Astrocyte (in vitro differentiated cells and primary cell): ENCODE measurements at regions not wholly inside any gene's neighbourhood (a gene's known extent, or its start where the extent isn't known, plus 50 kb on each side); places are given as distances from the start of the nearest gene placed in this dataset.

Experiments
- DNase-seq: peaks from one replicate; pipeline ENCODE4 v3.0.0-alpha.2; 2010; ENCODE audit warnings: low read depth
- FAIRE-seq: peaks from 2 replicates; lab custom pipeline; 2011; peaks lifted over from hg19 to GRCh38; lab: Jason Lieb, UNC
- H2AFZ ChIP-seq: 2 replicates; pipeline ENCODE4 v1.6.0; 2012; ENCODE audit warnings: low read depth, low read length, inconsistent platforms
- H3K27ac ChIP-seq: 2 replicates; pipeline ENCODE4 v1.5.1; 2011; ENCODE audit warnings: low read depth, low read length, inconsistent platforms
- H3K27me3 ChIP-seq: 2 replicates; pipeline ENCODE4 v1.6.0; 2011; ENCODE audit warnings: low read length, inconsistent platforms; ENCODE audit not compliant: insufficient read depth
- H3K36me3 ChIP-seq: 2 replicates; pipeline ENCODE4 v1.5.1; 2011; ENCODE audit warnings: low read length, inconsistent platforms; ENCODE audit not compliant: insufficient read depth
- H3K4me1 ChIP-seq: 2 replicates; pipeline ENCODE4 v1.5.1; 2011; ENCODE audit warnings: low read length, inconsistent platforms; ENCODE audit not compliant: insufficient read depth
- H3K4me2 ChIP-seq: 2 replicates; pipeline ENCODE4 v1.6.0; 2012; ENCODE audit warnings: low read length, inconsistent platforms
- H3K4me3 ChIP-seq: 2 replicates; pipeline ENCODE4 v1.5.1; 2011; ENCODE audit warnings: low read depth, mild to moderate bottlenecking, low read length, inconsistent platforms; ENCODE audit not compliant: insufficient read depth
- H3K79me2 ChIP-seq: 2 replicates; pipeline ENCODE4 v1.6.0; 2012; ENCODE audit warnings: mild to moderate bottlenecking, low read length, inconsistent platforms; ENCODE audit not compliant: insufficient read depth
- H3K9ac ChIP-seq: 2 replicates; pipeline ENCODE4 v1.6.0; 2012; ENCODE audit warnings: mild to moderate bottlenecking, low read length, inconsistent platforms
- H3K9me3 ChIP-seq: 2 replicates; pipeline ENCODE4 v1.5.1; 2012; ENCODE audit warnings: low read depth, mild to moderate bottlenecking, low read length, inconsistent platforms; ENCODE audit not compliant: insufficient read depth
- H4K20me1 ChIP-seq: 2 replicates; pipeline ENCODE4 v1.6.0; 2012; ENCODE audit warnings: low read length, inconsistent platforms; ENCODE audit not compliant: insufficient read depth
- H3K27ac Mint-ChIP-seq: one replicate; pipeline ENCODE4 v1.8.0; 2021; ENCODE audit warnings: mild to moderate bottlenecking, mixed read lengths; ENCODE audit not compliant: unreplicated experiment
- H3K27me3 Mint-ChIP-seq: one replicate; pipeline ENCODE4 v1.8.0; 2021; ENCODE audit warnings: low read depth, mixed read lengths; ENCODE audit not compliant: unreplicated experiment
- H3K36me3 Mint-ChIP-seq: one replicate; pipeline ENCODE4 v1.8.0; 2021; ENCODE audit warnings: low read depth, mixed read lengths; ENCODE audit not compliant: unreplicated experiment
- H3K4me1 Mint-ChIP-seq: one replicate; pipeline ENCODE4 v1.8.0; 2021; ENCODE audit warnings: low read depth, mixed read lengths; ENCODE audit not compliant: unreplicated experiment
- H3K4me3 Mint-ChIP-seq: one replicate; pipeline ENCODE4 v1.8.0; 2021; ENCODE audit warnings: mild to moderate bottlenecking, moderate library complexity, mixed read lengths; ENCODE audit not compliant: unreplicated experiment
- H3K9me3 Mint-ChIP-seq: one replicate; pipeline ENCODE4 v1.8.0; 2021; ENCODE audit warnings: mild to moderate bottlenecking, mixed read lengths; ENCODE audit not compliant: unreplicated experiment
- EZH2 ChIP-seq: IDR thresholded peaks from 2 replicates; pipeline ENCODE4 v1.6.1; 2012; ENCODE audit warnings: mild to moderate bottlenecking, low read length, inconsistent platforms; ENCODE audit not compliant: insufficient read depth
- TF ChIP-seq, protein P1 (sequence below): IDR thresholded peaks from 2 replicates; pipeline ENCODE4 v1.5.1; 2011; ENCODE audit warnings: low read depth, mild to moderate bottlenecking, inconsistent platforms, low read length, moderate library complexity; ENCODE audit not compliant: insufficient read depth

DNA sequence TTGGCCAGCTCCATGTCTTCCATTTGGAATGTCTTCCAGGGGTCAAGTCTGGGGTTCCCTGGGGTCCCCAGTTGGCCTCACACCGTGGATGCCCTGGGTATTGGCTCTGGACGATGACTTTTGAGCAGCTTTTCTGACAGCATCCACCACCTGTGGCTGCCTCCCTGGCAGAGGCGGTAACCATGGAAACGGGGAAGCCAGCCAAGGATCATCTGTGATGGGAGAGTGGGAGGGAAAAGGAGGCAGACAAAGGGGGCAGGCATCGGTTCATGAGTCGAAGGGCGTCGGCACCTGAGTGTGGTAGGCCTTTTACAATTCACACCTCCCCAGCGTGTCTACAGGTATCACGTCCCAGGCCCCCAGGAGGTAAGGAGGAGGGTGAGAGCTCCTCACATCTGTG is 152.2 kb downstream of the ASMT start:
- Mint-ChIP-seq H3K27me3 (no peaks in the 10 kb centered on the region), H3K36me3 (no peaks in the 10 kb centered on the region)

DNA sequence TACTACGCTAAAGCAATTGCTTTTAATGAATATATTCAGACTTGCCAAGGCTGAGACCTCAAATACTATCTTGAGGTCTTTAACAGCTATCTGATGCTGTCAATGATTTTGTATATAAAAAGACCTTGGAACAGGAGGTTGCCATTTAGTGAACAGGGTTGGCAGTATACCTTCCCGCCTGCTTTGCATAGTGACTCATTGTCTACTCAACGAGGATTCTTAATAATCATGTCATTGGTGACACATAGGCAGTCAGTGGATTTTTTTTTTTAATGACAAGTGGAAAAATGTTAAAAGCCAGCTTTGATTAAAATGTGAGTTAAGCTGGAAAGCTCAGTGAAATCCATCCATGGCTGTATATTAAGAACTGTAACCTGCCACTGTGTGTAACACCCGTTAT is 164.0 kb downstream of the ASMT start:
- Histone ChIP-seq H3K79me2 (no peaks in the 10 kb centered on the region), H4K20me1 (no peaks in the 10 kb centered on the region), H2AFZ (no peak overlapping the region), H3K4me2 (no peak overlapping the region), H3K36me3 (no peaks in the 10 kb centered on the region), H3K27me3 (no peaks in the 10 kb centered on the region), H3K9ac (no peak overlapping the region), H3K9me3 (no peaks in the 10 kb centered on the region), H3K4me3 (no peak overlapping the region), H3K27ac (no peak overlapping the region), H3K4me1 (no peaks in the 10 kb centered on the region)
- no peaks in the 10 kb centered on the region for H3K4me1 Mint-ChIP-seq
- peaks cover 5% of the 10 kb centered on the region for H3K27me3 Mint-ChIP-seq
- no peak overlapping the region for H3K4me3 Mint-ChIP-seq
- H3K36me3 Mint-ChIP-seq, result no peaks in the 10 kb centered on the region
- H3K27ac Mint-ChIP-seq, result no peak overlapping the region
- no peak for TF ChIP-seq EZH2
- TF ChIP-seq, protein P1, sequence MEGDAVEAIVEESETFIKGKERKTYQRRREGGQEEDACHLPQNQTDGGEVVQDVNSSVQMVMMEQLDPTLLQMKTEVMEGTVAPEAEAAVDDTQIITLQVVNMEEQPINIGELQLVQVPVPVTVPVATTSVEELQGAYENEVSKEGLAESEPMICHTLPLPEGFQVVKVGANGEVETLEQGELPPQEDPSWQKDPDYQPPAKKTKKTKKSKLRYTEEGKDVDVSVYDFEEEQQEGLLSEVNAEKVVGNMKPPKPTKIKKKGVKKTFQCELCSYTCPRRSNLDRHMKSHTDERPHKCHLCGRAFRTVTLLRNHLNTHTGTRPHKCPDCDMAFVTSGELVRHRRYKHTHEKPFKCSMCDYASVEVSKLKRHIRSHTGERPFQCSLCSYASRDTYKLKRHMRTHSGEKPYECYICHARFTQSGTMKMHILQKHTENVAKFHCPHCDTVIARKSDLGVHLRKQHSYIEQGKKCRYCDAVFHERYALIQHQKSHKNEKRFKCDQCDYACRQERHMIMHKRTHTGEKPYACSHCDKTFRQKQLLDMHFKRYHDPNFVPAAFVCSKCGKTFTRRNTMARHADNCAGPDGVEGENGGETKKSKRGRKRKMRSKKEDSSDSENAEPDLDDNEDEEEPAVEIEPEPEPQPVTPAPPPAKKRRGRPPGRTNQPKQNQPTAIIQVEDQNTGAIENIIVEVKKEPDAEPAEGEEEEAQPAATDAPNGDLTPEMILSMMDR, result no peak
- no peaks in the 10 kb centered on the region for H3K9me3 Mint-ChIP-seq
- DNase-seq, result no peak
- FAIRE-seq, result no peak

More for the DNA sequence above, 152.2 kb downstream of the ASMT start:
- Histone ChIP-seq H3K9ac (no peak overlapping the region), H3K4me1 (no peaks in the 10 kb centered on the region), H3K4me2 (no peak overlapping the region), H3K27ac (no peak overlapping the region), H3K9me3 (peaks cover 6% of the 10 kb centered on the region), H3K4me3 (no peak overlapping the region), H3K27me3 (no peaks in the 10 kb centered on the region), H3K36me3 (no peaks in the 10 kb centered on the region), H3K79me2 (no peaks in the 10 kb centered on the region), H2AFZ (no peak overlapping the region), H4K20me1 (no peaks in the 10 kb centered on the region)
- Mint-ChIP-seq H3K4me3 (no peak overlapping the region), H3K27ac (no peak overlapping the region), H3K9me3 (peaks cover 4% of the 10 kb centered on the region), H3K4me1 (no peaks in the 10 kb centered on the region)
- TF ChIP-seq, protein P1, result no peak
- TF ChIP-seq EZH2, result no peak
- DNase-seq, result no peak
- FAIRE-seq, result no peak

DNA sequence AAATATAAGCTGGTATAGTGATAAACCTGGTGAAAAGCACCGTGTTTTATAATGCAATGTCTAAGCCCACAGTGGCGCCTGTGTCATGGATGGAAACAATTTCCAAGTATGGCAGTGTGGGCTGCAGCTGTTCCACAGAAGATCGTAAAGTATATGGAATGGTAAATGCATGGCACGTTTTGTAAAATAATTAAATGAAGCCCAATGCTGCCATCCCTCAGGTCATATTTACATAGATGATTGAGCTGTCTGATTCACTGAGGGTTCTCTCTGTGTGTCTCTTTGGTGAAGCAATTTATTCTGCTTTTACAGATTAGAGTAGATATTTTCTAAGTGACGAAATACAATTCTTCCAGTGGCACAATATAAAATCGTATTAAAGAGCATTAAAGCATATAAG is 164.8 kb downstream of the ASMT start:
- Histone ChIP-seq H3K79me2 (no peaks in the 10 kb centered on the region), H3K4me3 (no peak overlapping the region), H2AFZ (no peak overlapping the region), H3K27ac (no peak overlapping the region), H3K9me3 (no peaks in the 10 kb centered on the region), H3K27me3 (no peaks in the 10 kb centered on the region), H3K36me3 (no peaks in the 10 kb centered on the region), H3K4me2 (no peak overlapping the region), H3K9ac (no peak overlapping the region), H3K4me1 (no peaks in the 10 kb centered on the region), H4K20me1 (no peaks in the 10 kb centered on the region)
- no peaks in the 10 kb centered on the region for H3K9me3 Mint-ChIP-seq
- peaks cover 5% of the 10 kb centered on the region for H3K27me3 Mint-ChIP-seq
- DNase-seq, result no peak
- no peaks in the 10 kb centered on the region for H3K4me1 Mint-ChIP-seq
- no peak overlapping the region for H3K4me3 Mint-ChIP-seq
- no peak for FAIRE-seq
- TF ChIP-seq, protein P1, result no peak
- no peak for TF ChIP-seq EZH2
- H3K27ac Mint-ChIP-seq, result no peak overlapping the region
- no peaks in the 10 kb centered on the region for H3K36me3 Mint-ChIP-seq
